GM13976 (cell line): ENCODE measurements at regions not wholly inside any gene's neighbourhood (a gene's known extent, or its start where the extent isn't known, plus 50 kb on each side); places are given as distances from the start of the nearest gene placed in this dataset.

Experiments
- DNase-seq: peaks from one replicate; pipeline ENCODE4 v3.0.0; 2012; ENCODE audit warnings: low spot score
- CTCF ChIP-seq: IDR thresholded peaks from 2 replicates; pipeline ENCODE4 v1.5.1; 2012; ENCODE audit warnings: borderline replicate concordance, mild to moderate bottlenecking; ENCODE audit not compliant: insufficient read depth; ENCODE audit errors: extremely low read depth, missing control alignments, control extremely low read depth
- in situ Hi-C: fragments of 300-500 bp; cut with MboI; formaldehyde crosslinking; loops from one replicate; pipeline ENCODE4 v1.12.0; 2022; ENCODE audit warnings: low sequenced_read_pairs, mixed read lengths, inconsistent platforms; ENCODE audit not compliant: unreplicated experiment

GRCh38 chr7:41760293-41760692, 57.4 kb upstream of the INHBA start:
- in situ Hi-C loops = no loop called here
- no peak for DNase-seq
- no peak for TF ChIP-seq CTCF

GRCh38 chr7:41758321-41758720, 55.4 kb upstream of the INHBA start:
- in situ Hi-C loops = no loop called here
- no peak for DNase-seq
- TF ChIP-seq CTCF = no peak

GRCh38 chr7:41756650-41757182, 53.8 kb upstream of the INHBA start:
- in situ Hi-C loops = no loop called here
- no peak for DNase-seq
- no peak for TF ChIP-seq CTCF

GRCh38 chr7:41755096-41755495, 52.2 kb upstream of the INHBA start:
- no peak for TF ChIP-seq CTCF
- DNase-seq = no peak
- in situ Hi-C loops = no loop called here

GRCh38 chr7:41754046-41754445, 51.2 kb upstream of the INHBA start:
- no peak for DNase-seq
- no peak for TF ChIP-seq CTCF

More at GRCh38 chr7:41754046-41754445, 51.2 kb upstream of the INHBA start:
- in situ Hi-C loops = no loop called here
